HG03354 (cell line): ENCODE measurements at regions not wholly inside any gene's neighbourhood (a gene's known extent, or its start where the extent isn't known, plus 50 kb on each side); places are given as distances from the start of the nearest gene placed in this dataset.

ENCODE experiments used
- ATAC-seq: cut with Tn5 transposase; IDR thresholded peaks from one replicate; pipeline ENCODE4 v1.9.1; 2021; ENCODE audit warnings: mild to moderate bottlenecking; ENCODE audit not compliant: unreplicated experiment, poor library complexity, severe bottlenecking

DNA sequence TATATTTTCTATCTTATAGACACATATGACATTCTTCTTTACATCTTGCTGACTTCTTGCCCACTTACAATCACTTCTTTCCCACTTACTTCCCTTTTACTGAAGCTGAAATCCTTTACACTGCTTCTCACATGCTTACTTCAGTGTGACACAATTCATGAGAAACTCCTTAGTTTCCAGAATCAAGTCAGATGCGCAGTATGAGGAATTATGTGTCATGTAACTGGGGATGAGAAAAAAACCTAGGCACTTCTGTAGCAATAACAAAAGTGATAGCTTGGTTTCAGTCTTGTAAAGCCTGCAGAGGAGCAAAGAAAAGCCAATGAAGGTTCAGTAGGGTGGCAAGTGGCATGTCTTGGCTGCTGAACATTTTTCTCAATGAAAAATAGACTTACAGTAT, 566.2 kb upstream of the RGS18 start:
- no peak for ATAC-seq

- no peak for ATAC-seq
Observed at GRCh38 chr1:191592907-191593306, 565.4 kb upstream of the RGS18 start.

DNA sequence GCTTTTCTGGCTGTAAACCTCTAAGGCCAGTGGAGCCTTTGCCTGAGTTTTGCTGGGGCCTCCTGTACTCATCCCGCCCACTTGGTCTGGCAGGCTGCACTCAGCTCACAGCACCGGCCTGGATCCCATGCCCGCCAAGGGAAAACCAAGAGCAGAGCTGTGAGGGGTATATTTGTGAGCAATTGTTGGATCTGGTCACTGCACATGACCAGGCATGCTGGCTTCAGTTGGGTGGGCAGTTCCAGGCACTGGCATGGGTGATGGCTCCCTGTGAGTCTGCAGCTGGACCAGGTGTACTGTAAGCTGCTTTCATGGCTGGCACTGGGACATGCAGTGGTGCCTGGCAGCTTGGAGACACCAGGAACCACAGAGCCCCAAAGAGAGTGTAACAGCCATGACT, 563.1 kb upstream of the RGS18 start:
- no peak for ATAC-seq

DNA sequence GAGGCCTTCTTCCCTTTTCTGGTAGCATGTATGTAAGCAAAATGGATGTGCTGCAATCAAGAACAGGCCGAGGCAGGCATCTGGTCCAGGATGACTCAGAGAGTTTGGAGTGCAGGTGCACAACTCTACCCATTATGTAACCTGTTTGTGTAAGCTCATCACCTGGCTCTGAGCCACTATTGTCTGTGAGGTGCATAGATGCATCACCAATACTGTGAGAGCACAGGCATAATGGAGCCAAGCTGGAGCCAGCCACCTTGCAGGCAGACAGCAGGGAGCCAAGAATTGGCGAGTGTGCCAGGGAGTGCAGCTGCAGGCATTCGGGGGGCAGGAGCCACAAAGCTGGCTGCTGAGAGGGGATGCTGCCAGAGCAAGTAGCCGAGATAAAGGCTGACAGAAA, 549.9 kb upstream of the RGS18 start:
- no peak for ATAC-seq

DNA sequence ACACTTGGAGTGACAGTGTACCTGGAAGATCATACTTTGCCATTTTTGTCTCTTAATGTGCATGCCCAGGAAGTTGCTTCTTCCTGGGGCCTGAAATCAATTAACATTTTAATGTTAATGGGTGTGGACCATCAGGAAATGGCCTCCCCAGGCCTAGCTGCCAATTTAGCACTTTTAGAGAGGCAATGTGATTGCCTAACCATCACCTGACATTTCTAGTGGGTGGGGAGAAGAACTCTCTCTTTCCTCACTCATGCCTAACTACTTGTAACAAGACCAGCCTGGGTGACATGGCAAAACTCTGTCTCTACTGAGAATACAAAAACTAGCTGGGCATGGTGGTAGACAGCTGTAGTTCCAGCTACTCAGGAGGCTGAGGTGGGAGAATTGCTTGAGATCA, 549.0 kb upstream of the RGS18 start:
- no peak for ATAC-seq

GRCh38 chr1:191615101-191615821, 543.0 kb upstream of the RGS18 start:
- ATAC-seq = no peak

DNA sequence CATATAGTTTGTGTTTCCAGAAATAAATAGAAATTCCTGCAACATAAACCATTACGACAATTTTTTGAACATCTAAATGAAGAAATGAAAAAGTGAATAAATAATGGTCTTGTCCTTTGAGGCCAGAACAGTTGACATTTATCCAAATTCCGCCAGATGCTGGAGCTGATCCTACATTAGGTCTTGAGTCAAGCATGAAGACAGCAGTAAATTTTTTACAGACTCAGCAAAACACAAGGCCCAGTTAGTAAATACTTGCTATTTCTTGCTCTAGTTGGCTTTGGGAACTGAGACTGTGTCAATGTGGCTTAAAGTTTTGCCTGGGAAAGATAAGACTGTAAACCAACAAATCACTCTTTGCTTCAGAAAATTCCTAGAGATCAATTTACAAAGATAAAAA, 540.1 kb upstream of the RGS18 start:
- ATAC-seq = no peak

GRCh38 chr1:191620883-191621282, 537.4 kb upstream of the RGS18 start:
- ATAC-seq = no peak

GRCh38 chr1:191624044-191624443, 534.2 kb upstream of the RGS18 start:
- no peak for ATAC-seq

GRCh38 chr1:191629836-191630235, 528.4 kb upstream of the RGS18 start:
- ATAC-seq = no peak

- ATAC-seq = no peak
Observed at GRCh38 chr1:191634801-191635508, 523.3 kb upstream of the RGS18 start.

- ATAC-seq = no peak
Observed at GRCh38 chr1:191636345-191636744, 521.9 kb upstream of the RGS18 start.

DNA sequence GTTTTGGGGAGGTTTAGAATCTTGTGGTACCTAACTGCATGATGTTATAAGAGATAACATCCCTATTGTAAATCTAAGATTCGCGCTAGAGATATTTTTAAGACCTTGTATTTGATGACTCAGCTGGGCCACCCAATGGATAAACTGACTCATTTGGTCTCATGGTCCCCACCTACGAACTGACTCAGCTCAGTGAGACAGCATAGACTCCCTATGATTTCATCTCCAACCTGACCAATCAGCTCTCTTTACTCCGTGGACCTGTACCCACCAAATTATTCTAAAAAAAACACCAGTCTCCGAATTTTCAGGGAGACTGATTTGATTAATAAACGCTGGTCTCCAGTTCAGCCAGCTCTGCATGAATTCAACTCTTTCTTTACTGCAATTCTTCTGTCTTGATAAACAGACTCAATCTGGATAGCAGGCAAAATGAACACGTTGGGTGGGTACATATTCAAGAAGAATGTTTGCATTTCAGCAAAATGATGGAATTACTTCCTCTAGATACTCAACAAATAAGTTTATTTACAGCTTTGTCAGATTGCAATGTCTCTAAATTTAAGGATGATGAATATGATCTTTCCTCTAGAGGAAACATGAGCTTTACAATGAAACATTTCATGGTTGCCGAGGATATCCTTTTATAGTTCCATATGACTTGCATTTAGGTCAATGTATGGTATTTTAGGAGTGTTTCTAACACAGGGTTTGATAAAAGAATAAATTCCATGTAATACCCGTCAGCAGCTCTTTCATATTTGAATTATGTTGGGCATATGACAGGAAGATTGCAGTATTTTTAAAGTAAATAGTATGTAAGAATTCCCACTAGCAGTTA, 516.6 kb upstream of the RGS18 start:
- no peak for ATAC-seq

- ATAC-seq = no peak
Observed at GRCh38 chr1:191643060-191643459, 515.2 kb upstream of the RGS18 start.

DNA sequence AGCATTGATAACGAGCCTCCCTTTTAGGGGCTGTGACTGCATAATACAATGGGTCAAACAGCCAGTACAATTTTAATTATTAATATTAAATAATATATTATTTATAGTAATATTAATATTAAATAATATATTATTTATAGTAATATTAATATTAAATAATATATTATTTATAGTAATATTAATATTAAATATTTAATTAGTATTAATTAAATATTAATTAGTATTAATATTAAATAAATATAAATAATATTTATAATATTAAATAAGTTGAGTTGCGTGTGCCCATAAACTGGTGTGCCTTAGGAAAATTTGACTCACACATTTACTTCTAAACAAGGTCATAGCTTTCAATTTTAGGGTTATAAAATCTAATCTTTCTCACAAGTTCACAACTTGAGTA, 509.3 kb upstream of the RGS18 start:
- ATAC-seq = no peak

- ATAC-seq = no peak
Observed at GRCh38 chr1:191662051-191662450, 496.2 kb upstream of the RGS18 start.

DNA sequence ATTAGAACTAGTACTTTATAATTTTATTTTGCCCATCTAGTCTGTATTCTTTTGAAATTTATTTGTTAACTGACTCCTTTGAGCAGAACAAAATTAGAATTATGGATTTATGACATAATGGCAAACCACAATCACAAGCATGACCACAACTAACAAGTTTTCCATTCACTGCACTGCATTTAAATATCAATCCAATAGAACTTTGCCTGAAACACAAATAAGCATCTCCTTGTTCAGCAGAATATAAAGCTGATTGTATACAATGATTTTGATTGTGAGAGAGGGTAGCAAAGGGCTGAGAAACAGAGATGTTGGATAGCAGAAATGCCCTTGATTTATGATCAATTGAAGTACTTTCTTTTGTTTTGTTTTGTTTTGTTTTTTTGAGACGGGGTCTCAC, 495.5 kb upstream of the RGS18 start:
- ATAC-seq = no peak

DNA sequence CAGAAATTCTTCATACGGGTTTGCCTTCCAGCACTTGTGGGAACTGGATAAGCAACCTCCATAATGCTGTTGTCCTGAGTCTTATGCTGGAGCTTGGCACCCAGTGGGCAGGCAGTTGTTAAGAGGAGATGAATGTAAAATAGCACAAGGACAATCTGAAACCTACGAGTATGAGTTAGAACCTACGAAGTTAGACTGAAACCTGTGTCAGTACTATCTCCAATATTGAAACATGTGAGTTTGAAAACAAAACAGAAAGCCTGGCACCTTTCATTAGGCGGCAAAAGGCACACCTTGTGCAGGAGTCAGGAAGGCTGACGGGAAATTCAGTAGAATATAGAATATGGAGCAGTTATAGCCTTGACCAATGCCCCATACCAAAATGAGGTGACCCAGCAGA, 489.7 kb upstream of the RGS18 start:
- no peak for ATAC-seq

DNA sequence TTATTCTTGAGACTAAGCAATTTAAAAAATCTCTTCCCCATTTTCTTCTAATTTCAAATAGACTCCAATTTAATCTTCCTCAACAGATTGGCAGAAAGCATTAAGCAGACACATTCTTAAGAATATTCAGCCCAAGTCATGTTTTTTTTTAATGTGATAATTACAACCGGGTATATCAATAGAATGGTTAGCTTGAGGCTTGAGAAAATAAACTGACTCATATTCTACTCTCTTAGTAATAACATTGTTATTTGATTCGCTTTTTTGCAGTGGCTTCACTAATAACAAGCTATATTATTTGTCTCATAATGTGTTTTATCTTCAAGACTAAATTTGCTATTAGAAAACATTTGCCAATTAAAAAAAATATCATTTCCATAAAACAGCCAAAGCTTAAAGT, 488.6 kb upstream of the RGS18 start:
- no peak for ATAC-seq

- no peak for ATAC-seq
Observed at GRCh38 chr1:191671236-191671635, 487.0 kb upstream of the RGS18 start.
